OCI-LY3 (cell line): ENCODE measurements at regions not wholly inside any gene's neighbourhood (a gene's known extent, or its start where the extent isn't known, plus 50 kb on each side); places are given as distances from the start of the nearest gene placed in this dataset.
"Not testable (repeated sequence)": the region's sequence is repeated elsewhere in the genome, so short reads cannot be mapped to it uniquely, and the experiment has no call there.

Experiments
- H2AFZ ChIP-seq: fragments of 200-600, 300-600 bp; shearing (Covaris generic); 2 replicates; pipeline ENCODE4 v1.6.0; 2014; ENCODE audit warnings: antibody characterized with exemption, low read depth, low read length
- H3K27ac ChIP-seq: fragments of 200-600, 300-600 bp; sonication (generic); 2 replicates; pipeline ENCODE4 v1.5.1; 2014; ENCODE audit warnings: mild to moderate bottlenecking, low read length, moderate library complexity, mixed read lengths
- H3K27me3 ChIP-seq: fragments of 200-600, 300-600 bp; sonication (generic); 2 replicates; pipeline ENCODE4 v1.6.1; 2014; ENCODE audit warnings: low read depth, low read length, mixed read lengths
- H3K36me3 ChIP-seq: fragments of 200-600, 300-600 bp; sonication (generic); replicated peaks from 2 replicates; pipeline ENCODE3; 2014; ENCODE audit warnings: low read depth, low read length, mixed read lengths
- H3K4me1 ChIP-seq: fragments of 300-600, 200-600 bp; sonication (generic); 2 replicates; pipeline ENCODE4 v1.6.1; 2014; ENCODE audit warnings: low read length, mixed read lengths
- H3K4me2 ChIP-seq: fragments of 200-600, 300-600 bp; sonication (generic); 2 replicates; pipeline ENCODE4 v1.6.1; 2014; ENCODE audit warnings: low read length, mixed read lengths
- H3K4me3 ChIP-seq: fragments of 300-600, 200-600 bp; sonication (generic); 2 replicates; pipeline ENCODE4 v1.5.1; 2014; ENCODE audit warnings: antibody characterized with exemption, mild to moderate bottlenecking, low read length, moderate library complexity
- H3K79me2 ChIP-seq: fragments of 300-600, 200-600 bp; shearing (Covaris generic); 2 replicates; pipeline ENCODE4 v1.6.1; 2014; ENCODE audit warnings: mild to moderate bottlenecking, low read length, mixed read lengths
- H3K9ac ChIP-seq: fragments of 300-600, 200-600 bp; shearing (Covaris generic); 2 replicates; pipeline ENCODE4 v1.6.0; 2014; ENCODE audit warnings: mild to moderate bottlenecking, low read length, moderate library complexity
- H3K9me3 ChIP-seq: fragments of 200-600, 300-600 bp; shearing (Covaris generic); 2 replicates; pipeline ENCODE4 v1.6.1; 2014; ENCODE audit warnings: low read length, mixed read lengths; ENCODE audit not compliant: insufficient read depth
- H4K20me1 ChIP-seq: fragments of 200-600, 300-600 bp; sonication (generic); 2 replicates; pipeline ENCODE4 v1.6.1; 2016; ENCODE audit warnings: low read length, mixed read lengths; ENCODE audit not compliant: insufficient read depth
- EZH2phosphoT487 ChIP-seq: fragments of 200-600 bp; shearing (Covaris generic); IDR thresholded peaks from 2 replicates; pipeline ENCODE4 v1.6.1; 2018; ENCODE audit warnings: antibody characterized with exemption, mixed run types, low read depth
- TF ChIP-seq, protein P1 (sequence below): fragments of 200-600, 300-600 bp; sonication (generic); IDR thresholded peaks from 2 replicates; pipeline ENCODE4 v1.5.1; 2014; ENCODE audit warnings: antibody characterized with exemption, low read length, low read depth

DNA sequence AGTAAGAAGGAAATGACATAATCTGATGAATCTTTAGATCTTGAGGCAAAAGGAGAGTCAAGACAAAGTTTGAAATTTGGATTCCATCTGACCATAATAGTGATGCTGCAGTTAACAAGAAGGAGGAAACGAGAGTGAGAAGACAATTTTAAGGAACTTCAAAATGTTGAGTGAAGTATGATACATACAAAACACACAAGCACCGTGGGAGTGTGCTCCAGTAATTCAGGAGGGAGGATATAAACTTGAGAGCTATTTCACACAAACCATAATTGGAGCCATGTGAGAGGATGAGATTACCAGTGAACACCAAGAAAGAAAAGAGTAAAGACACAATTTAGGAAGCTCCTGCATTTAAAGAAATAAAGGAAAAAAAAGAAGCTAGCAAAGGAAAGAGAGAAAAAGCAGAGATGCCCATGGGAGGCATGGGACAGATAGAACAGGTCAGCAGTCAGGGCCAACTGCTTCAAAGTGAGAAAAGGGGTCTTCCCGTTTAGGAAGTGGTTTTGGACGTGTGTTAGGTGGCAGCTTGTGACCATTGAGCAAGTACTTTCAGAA lies 150.7 kb upstream of the SLC7A11 start:
- Histone ChIP-seq H3K4me1 (peaks cover 19% of the 10 kb centered on the region), H3K27me3 (no peaks in the 10 kb centered on the region), H3K36me3 (no peaks in the 10 kb centered on the region), H2AFZ (peak overlapping the region; percentile 56; the same call in 1 of the 2 replicates), H3K79me2 (no peaks in the 10 kb centered on the region), H3K9ac (no peak overlapping the region), H3K4me2 (peak overlapping the region; percentile 53), H3K27ac (peak overlapping the region; percentile 53), H4K20me1 (no peaks in the 10 kb centered on the region), H3K9me3 (no peaks in the 10 kb centered on the region), H3K4me3 (peak overlapping the region; percentile 13; the same call in 1 of the 2 replicates)
- TF ChIP-seq EZH2phosphoT487: no peak
- TF ChIP-seq, protein P1, sequence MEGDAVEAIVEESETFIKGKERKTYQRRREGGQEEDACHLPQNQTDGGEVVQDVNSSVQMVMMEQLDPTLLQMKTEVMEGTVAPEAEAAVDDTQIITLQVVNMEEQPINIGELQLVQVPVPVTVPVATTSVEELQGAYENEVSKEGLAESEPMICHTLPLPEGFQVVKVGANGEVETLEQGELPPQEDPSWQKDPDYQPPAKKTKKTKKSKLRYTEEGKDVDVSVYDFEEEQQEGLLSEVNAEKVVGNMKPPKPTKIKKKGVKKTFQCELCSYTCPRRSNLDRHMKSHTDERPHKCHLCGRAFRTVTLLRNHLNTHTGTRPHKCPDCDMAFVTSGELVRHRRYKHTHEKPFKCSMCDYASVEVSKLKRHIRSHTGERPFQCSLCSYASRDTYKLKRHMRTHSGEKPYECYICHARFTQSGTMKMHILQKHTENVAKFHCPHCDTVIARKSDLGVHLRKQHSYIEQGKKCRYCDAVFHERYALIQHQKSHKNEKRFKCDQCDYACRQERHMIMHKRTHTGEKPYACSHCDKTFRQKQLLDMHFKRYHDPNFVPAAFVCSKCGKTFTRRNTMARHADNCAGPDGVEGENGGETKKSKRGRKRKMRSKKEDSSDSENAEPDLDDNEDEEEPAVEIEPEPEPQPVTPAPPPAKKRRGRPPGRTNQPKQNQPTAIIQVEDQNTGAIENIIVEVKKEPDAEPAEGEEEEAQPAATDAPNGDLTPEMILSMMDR: no peak

DNA sequence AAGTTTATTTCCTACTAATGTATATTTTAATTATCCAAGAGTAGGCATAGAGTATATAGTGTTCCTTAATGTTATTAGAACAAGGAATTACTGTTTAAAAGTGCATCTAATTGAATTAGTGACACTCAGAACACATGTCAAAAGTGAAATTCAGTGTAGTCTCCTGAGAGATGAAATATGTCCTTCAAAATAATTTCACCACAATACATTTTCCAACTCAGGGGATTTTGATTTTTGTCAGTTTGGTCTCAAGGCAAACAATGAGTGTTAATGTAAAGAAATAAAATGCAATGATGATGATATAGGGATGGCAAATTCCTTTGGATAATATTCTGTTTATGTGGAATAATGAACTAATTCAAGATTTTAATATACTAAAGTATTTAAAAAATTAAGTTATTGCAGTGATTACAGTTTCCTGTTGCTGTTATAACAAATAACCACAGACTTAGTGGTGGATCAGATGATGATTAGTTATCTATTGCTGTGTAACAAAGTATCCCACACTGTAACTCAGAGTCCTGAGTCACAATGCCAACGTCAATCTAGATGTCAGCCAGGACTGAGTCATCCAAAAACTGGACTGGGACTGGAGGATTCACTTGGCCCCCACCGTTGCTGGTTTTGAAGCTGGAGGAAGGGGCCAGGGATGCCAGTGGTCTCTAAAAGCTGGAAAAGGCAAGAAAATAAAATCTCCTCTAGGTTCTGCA lies 148.0 kb upstream of the SLC7A11 start:
- no peak for TF ChIP-seq EZH2phosphoT487
- TF ChIP-seq, protein P1: no peak
- H3K4me2 ChIP-seq: no peak overlapping the region
- no peaks in the 10 kb centered on the region for H3K27me3 ChIP-seq

DNA sequence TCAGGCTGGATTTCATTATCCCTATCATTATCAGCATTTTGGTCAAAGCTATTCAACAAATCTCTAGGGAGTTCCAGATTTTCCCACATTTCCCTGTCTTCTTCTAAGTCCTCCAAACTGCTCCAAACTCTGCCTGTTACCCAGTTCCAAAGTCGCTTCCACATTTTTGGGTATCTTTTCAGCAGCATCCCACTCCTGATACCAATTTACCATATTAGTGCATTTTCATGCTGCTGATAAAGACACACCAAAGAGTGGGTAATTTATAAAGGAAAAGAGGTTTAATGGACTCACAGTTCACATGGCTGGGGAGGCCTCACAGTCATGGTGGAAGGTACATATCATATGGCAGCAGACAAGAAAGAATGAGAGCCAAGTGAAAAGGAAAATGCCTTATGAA lies 132.8 kb upstream of the SLC7A11 start:
- no peak for TF ChIP-seq EZH2phosphoT487
- TF ChIP-seq, protein P1: no peak
- no peak overlapping the region for H2AFZ ChIP-seq
- H4K20me1 ChIP-seq: no peaks in the 10 kb centered on the region
- H3K27ac ChIP-seq: no peak overlapping the region
- H3K79me2 ChIP-seq: no peaks in the 10 kb centered on the region
- no peaks in the 10 kb centered on the region for H3K27me3 ChIP-seq
- no peaks in the 10 kb centered on the region for H3K36me3 ChIP-seq
- no peak overlapping the region for H3K4me3 ChIP-seq
- peaks cover 8% of the 10 kb centered on the region; the same call in 1 of the 2 replicates for H3K9me3 ChIP-seq
- no peak overlapping the region for H3K4me2 ChIP-seq
- no peak overlapping the region for H3K9ac ChIP-seq
- H3K4me1 ChIP-seq: no peaks in the 10 kb centered on the region

More for the DNA sequence above, 148.0 kb upstream of the SLC7A11 start:
- no peaks in the 10 kb centered on the region for H3K36me3 ChIP-seq
- no peaks in the 10 kb centered on the region for H4K20me1 ChIP-seq
- no peaks in the 10 kb centered on the region for H3K9me3 ChIP-seq
- no peak overlapping the region for H3K9ac ChIP-seq
- H2AFZ ChIP-seq: no peak overlapping the region
- peaks cover 19% of the 10 kb centered on the region for H3K4me1 ChIP-seq
- no peaks in the 10 kb centered on the region for H3K79me2 ChIP-seq
- H3K27ac ChIP-seq: no peak overlapping the region
- no peak overlapping the region for H3K4me3 ChIP-seq

DNA sequence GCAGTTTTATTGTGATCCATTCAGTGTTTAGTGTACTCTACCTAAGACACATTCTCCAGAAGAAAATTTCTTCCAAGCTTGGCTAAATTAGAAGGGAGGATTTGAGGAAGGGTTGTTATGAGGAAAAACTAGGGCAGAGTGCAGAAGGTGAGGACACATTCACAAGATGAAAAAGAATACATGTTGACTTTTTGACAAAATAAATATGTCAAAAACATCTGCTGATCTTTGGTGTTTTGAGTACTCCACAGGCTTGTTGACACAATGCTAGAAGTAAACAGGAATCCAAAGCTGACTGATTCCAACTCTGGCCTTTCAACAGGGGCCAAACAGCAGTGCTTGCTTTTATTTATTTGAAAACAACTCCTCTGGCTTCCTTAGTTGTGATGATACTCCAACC lies 125.8 kb upstream of the SLC7A11 start:
- H3K27me3 ChIP-seq: no peaks in the 10 kb centered on the region
- H3K36me3 ChIP-seq: no peaks in the 10 kb centered on the region
- H3K4me2 ChIP-seq: no peak overlapping the region
- no peaks in the 10 kb centered on the region for H4K20me1 ChIP-seq
- TF ChIP-seq, protein P1: no peak
- TF ChIP-seq EZH2phosphoT487: no peak
- H3K9me3 ChIP-seq: no peaks in the 10 kb centered on the region
- no peak overlapping the region for H2AFZ ChIP-seq
- no peaks in the 10 kb centered on the region for H3K4me1 ChIP-seq
- no peak overlapping the region for H3K4me3 ChIP-seq
- H3K79me2 ChIP-seq: no peaks in the 10 kb centered on the region
- H3K9ac ChIP-seq: no peak overlapping the region
- no peak overlapping the region for H3K27ac ChIP-seq

DNA sequence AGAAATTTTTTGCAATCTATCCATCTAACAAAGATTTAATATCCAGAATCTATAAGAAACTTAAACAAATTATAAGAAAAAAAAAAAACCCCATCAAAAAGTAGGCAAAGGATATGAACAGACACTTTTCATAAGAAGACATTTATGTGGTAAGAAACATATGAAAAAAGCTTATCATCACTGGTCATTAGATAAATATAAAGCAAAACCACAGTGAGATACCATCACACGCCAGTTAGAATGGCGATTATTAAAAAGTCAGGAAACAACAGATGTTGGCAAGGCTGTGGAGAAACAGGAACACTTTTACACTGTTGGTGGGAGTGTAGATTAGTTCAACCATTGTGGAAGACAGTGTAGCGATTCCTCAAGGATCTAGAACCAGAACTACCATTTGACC lies 110.3 kb upstream of the SLC7A11 start:
- H3K79me2 ChIP-seq, H3K9ac ChIP-seq, H4K20me1 ChIP-seq, H3K4me1 ChIP-seq, H3K4me2 ChIP-seq, H3K9me3 ChIP-seq, H3K36me3 ChIP-seq, H3K4me3 ChIP-seq, H3K27ac ChIP-seq, H3K27me3 ChIP-seq, H2AFZ ChIP-seq: not testable (repeated sequence)
